ENCODE measurements at regions not wholly inside any gene's neighbourhood (a gene's known extent, or its start where the extent isn't known, plus 50 kb on each side); places are given as distances from the start of the nearest gene placed in this dataset.

- no peak for DNase-seq
These were observed 128.7 kb upstream of the HABP2 start for GRCh38 chr10:113423981-113424721.

- no peak for DNase-seq
These were observed 127.8 kb upstream of the HABP2 start for GRCh38 chr10:113425008-113425407.

- DNase-seq = no peak
These were observed 127.3 kb upstream of the HABP2 start for GRCh38 chr10:113425541-113425951.

DNA sequence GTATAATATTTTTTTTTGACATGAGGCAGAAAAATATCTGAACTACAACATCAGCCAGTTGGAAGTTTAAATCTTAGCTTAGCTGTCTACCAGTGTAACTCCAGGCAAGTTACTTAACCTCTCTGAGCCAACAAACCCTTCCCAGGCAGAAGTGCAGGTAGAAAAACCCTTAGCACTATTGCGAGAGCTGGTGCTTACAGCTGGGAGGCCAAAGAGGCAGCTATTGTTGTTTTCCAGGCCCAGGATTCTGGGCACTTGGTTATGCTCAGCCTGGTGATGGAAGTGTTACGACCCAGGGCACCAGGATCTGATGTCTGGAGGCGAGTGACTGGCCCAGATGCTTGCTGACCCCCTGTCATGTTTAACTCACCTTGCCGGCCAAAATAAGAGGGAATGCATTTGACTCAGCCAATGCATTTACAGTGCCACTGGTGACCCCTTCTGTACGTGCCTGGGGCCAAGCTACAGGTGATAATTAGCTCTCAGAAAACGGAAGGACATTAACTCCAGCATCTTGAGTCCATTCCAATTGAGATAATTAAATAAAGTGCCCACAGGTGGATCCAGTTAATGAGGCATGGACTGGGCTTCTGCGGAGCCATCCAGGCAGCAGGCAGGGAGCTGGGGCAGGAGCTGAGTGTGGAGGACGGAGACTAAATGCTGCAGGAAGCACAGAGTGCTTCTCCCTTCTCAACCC is 126.5 kb upstream of the HABP2 start:
- DNase-seq = no peak

GRCh38 chr10:113427236-113427735 is 125.6 kb upstream of the HABP2 start:
- DNase-seq = no peak

GRCh38 chr10:113427811-113428558 is 124.9 kb upstream of the HABP2 start:
- DNase-seq = no peak

DNA sequence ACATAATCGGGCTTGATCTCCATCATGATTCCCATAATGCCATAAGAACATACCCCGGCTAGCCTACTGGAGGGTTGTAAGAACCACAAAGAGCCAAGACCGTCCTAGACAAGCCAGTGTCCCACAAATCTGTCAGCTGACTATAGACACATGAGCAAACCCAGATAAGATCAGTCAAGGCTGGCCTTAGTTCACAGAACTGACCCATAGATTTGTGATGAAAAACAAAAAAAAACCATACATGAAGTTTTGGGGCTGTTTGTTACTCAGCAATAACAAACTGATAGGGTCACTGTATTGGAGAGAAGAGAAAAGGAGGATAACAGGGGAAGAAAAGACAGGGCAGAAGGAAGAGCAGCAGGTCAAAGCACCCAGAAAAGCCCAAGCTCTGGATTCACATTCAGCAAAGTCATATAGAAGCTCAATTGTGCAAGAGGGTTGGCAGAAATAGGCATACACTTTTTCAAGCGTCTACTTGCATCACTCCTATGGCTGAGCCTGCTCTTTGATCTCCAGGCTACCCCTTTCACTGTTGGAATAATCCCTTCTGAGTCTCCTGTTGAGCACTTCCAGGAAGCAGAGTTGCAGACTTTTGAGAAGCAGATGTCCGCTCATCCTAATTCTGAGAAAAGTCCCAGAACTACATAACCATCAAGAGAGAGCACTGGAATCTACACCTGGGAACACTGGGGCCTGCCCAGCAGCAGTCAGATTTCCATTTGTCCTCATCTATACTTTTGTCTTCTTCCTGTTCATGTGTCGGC is 122.0 kb upstream of the HABP2 start:
- no peak for DNase-seq

DNA sequence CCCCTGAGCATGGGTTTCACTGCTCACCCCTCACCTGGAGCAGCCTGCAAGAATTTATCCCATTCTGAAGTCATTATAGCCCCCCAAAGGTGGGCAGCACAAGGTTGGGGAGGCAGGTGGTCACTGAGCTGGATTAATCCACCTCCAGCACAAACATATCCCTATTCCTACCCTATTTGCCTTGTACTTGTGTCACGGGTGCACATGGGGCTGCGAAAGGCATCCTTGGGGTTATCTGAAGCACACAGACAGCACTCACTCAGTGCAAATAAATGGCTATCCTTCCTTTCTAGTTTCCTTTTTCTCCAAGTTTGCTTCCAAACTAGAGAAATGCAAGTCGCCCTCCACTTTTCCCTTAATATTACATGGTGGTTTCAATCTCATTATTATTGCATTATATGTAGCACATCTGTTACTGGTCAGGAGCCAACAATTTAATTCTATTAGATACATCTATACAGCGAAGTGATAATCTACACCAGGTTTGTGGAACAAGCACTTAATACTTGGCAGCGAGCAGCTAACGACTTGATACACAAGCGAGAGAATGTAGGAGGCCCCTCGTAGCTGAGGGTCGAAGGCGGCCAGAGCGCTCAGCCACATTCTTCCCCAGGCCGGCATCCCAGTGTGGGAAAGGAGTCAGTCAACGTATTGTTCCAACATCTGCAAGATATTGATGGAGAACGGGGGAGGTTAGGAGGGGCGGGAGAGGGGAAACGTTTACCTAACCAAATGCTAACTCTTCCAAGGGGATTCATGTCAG is 121.3 kb upstream of the HABP2 start:
- DNase-seq = no peak

DNA sequence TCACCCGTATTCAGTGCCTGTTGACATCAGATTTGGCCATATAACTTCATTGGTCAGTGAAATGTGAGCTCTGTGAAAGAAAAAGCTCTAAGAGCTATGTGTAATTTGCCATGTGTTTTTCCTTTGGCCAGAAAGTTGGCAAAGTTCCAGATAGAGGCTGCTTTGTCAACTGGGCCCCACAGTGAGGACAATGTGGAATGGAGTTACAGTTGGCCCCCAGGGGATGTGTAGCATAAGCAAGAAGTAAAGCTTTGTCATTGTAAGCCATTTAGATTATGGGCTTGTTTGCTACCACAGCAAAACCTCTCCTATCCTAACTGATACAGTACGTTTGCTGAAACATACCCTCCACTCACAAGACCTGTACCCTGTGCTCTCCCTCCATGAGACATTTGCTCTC is 119.1 kb upstream of the HABP2 start:
- no peak for DNase-seq

- no peak for DNase-seq
These were observed 118.5 kb upstream of the HABP2 start for GRCh38 chr10:113434315-113434714.

DNA sequence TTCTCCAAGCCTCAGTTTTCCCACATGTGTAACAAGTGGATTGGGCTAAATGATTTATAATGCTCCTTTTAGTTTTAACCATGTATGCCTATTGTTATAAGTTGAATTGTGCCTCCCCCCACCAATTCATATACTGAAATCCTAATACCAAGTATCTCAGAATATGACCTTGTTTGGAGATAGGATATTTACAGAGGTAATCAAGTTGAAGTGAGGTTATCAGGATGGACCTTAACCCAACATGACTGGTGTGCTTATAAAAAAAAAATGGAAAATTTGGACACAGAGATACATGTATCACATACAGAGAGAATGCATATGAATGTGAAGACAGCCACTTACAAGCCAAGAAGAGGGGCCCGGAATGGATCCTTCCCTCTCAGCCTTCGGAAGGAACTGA is 117.9 kb upstream of the HABP2 start:
- DNase-seq = no peak

DNA sequence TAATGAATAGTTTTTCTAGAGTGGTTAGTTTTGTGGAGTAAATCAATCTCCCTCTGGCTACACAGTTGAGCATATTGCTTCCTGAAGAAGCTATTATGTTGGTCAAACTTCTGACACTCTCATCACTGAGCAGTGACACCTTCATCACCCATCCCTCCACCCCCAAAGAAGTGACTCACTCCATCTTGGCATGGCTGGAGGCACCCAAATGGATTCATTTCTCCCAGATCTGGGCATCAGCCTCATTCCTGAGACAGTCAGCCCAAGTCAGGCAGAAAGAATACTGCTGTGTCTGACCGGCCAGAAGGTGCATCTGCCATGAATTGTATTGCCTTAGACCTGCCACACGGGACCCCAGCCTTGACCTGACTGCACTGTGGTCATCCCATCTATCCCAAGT is 117.0 kb upstream of the HABP2 start:
- no peak for DNase-seq

DNA sequence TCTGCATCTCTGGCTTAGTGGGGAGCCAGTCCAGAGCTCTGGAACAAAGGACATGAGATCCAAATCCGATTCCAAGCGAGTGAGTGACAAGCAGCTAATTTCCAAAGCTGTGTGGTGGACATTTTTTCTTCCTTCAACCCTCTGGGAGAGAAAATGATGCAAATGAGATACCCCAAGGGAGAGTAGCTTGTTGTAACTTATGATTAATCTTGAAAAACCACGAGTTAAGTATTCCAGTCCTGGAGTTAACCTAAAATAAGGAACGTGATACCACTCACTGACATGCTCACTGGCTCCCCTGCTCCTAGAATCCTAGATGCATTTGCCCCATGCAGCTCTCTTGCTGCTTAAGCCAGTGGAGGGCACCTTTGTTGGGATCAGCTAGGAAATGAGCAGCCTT is 116.0 kb upstream of the HABP2 start:
- DNase-seq = no peak

DNA sequence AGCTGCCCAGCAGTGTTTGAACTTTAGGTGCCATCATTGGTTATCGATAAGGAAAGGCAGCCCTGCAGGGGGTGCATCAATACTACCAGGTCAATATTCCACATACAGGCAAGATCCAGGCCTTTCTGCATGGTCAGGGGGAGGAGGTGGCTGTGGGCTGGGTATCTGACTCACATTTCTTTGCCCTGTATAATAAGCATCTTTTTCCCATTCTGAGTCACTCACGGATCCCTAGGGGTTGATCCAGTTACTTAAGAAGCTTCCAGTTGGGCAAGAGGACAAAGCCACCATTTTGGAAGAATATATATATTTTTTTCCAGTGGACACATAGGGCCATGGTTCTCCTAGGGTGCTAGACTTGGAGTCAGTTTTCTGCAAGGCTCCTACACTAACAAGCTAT is 114.2 kb upstream of the HABP2 start:
- no peak for DNase-seq

DNA sequence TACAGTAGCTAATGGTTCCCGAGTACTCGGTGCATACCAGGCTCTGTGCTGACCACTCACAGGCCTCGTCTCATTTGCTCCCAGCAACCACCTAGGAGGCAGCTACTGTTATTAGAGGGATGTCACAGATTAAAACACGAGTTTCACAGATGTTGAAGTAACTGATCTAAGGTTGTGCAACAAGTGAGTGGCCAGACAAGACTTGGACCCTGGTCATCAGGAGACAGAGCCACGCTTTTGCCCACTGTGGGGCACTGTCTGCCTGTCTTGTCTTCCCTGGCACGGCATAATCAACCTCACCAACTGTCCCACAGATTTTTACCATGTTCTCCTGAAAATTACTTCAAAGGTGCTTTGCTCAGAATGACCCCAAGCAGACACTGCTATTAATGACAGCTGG is 111.6 kb upstream of the HABP2 start:
- no peak for DNase-seq

DNA sequence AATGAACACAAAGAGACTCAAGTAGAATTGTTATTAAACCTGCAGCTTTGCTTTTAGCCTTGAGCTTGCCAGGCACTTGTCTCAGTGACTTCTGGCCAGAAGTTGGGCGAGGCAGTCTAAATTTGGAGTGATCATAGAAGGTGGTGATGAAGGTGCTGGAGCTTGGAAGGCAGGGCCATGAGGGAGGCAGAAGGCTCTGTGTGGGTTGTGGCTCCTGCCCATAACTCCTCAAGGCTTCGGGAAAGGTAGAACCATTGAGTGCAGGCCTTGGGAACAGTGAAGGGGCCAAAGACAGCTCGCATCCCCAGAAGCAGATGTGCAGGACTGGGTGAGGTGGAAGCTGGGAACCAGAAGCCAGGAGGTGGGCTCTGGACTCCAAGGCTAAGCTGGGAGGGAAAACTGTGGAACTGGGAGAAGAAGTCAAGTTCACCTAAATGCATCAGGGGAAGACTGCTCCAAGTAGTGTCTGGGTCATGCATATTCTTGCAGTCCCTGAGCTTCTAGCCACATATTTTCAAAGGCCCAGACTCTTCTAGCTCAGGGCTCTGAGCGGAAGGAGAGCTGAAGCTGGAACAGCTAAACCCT is 111.1 kb upstream of the HABP2 start:
- DNase-seq = no peak

DNA sequence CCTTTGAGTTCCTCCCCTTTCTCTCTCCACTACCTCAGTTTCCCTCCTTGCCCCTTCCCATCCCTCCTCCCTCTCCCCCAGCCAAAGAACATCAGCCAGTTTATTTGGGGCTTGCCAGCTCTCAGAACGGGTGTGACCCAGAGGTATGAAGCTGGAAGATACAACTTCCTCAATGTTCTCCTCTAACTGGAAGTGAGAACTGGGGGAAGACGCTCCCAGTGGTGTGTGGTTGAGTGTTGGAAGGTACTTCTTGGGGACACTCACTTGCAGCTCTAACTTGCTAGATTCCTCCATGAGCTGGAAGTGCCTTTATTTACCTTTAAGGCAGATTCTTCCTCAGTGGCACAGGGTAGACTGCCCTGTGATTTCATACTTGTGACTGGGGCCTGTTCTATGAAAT is 110.5 kb upstream of the HABP2 start:
- no peak for DNase-seq

- no peak for DNase-seq
These were observed 109.5 kb upstream of the HABP2 start for GRCh38 chr10:113443141-113443925.

GRCh38 chr10:113444766-113445365 is 108.0 kb upstream of the HABP2 start:
- no peak for DNase-seq

DNA sequence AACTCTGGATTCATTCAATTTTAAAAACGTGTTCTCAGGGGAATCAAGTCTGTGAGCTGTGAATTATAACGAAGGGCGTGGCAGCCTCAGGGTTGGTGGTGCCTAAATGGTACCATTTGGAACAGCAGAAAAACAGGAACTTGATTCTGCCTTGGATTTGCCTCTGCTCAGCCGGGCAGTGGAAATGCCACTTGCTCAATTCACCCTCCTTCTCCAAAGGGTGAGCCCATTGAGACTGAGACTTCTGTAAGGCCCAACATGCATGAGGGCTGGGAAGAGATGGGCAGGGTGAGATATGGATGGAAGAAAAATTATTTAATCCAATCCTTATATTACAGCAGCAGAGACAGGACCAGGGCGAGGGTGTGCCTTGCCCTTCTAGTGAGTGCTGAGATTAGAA is 107.1 kb upstream of the HABP2 start:
- DNase-seq = no peak
